GM18907 (cell line): ENCODE measurements at regions not wholly inside any gene's neighbourhood (a gene's known extent, or its start where the extent isn't known, plus 50 kb on each side); places are given as distances from the start of the nearest gene placed in this dataset.
"Not testable (repeated sequence)": the region's sequence is repeated elsewhere in the genome, so short reads cannot be mapped to it uniquely, and the experiment has no call there.

Experiments
- ATAC-seq: cut with Tn5 transposase; IDR thresholded peaks from one replicate; pipeline ENCODE4 v1.9.1; 2021; ENCODE audit warnings: mild to moderate bottlenecking, moderate library complexity; ENCODE audit not compliant: unreplicated experiment

GRCh38 chr12:100083308-100083707, 59.4 kb downstream of the BLTP3B start:
- no peak for ATAC-seq

- not testable (repeated sequence) for ATAC-seq
Observed at GRCh38 chr12:100078777-100079176, 63.9 kb downstream of the BLTP3B start.

GRCh38 chr12:100077367-100077766, 65.3 kb downstream of the BLTP3B start:
- no peak for ATAC-seq

- ATAC-seq = no peak
Observed at GRCh38 chr12:100075598-100075997, 67.1 kb downstream of the BLTP3B start.

- no peak for ATAC-seq
Observed at GRCh38 chr12:100069795-100070194, 72.9 kb downstream of the BLTP3B start.

GRCh38 chr12:100068305-100068704, 74.4 kb downstream of the BLTP3B start:
- ATAC-seq = no peak

GRCh38 chr12:100061814-100062213, 77.1 kb upstream of the ANKS1B start:
- no peak for ATAC-seq

GRCh38 chr12:100058482-100059029, 73.8 kb upstream of the ANKS1B start:
- peak; percentile 65 for ATAC-seq

- ATAC-seq = not testable (repeated sequence)
Observed at GRCh38 chr12:100046202-100046601, 61.5 kb upstream of the ANKS1B start.

GRCh38 chr12:100044266-100044665, 59.5 kb upstream of the ANKS1B start:
- ATAC-seq = no peak

GRCh38 chr12:100043631-100044030, 58.9 kb upstream of the ANKS1B start:
- ATAC-seq = no peak
